Lower leg skin (tissue), 4 donors: ENCODE measurements at regions not wholly inside any gene's neighbourhood (a gene's known extent, or its start where the extent isn't known, plus 50 kb on each side); places are given as distances from the start of the nearest gene placed in this dataset.

Experiments used
- DNase-seq, 2 donors: peaks; one replicate each; pipeline ENCODE4 v3.0.0-alpha.2; 2019; ENCODE audit warnings: low spot score in 2 of 2
- H3K4me3 ChIP-seq: fragments of 200-600 bp; sonication (generic); 2 replicates; pipeline ENCODE4 v1.5.1; 2017; ENCODE audit warnings: mild to moderate bottlenecking, low read depth; ENCODE audit not compliant: poor library complexity, severe bottlenecking
- POLR2A ChIP-seq, 2 donors: fragments of 450-650 bp; IDR thresholded peaks; one replicate each; pipeline ENCODE4 v1.6.1; 2016 to 2017; ENCODE audit warnings: antibody characterized with exemption in 2 of 2, mild to moderate bottlenecking in 1 of 2, moderate library complexity in 1 of 2
- WGBS, 2 donors: methylation state at CpG; one replicate each; pipeline ENCODE4 v1.1.5; 2018; 5-methylcytosine and 5-hydroxymethylcytosine counted together
- intact Hi-C: fragments of 100-400 bp; cut with DNase I; formaldehyde crosslinking; loops from one replicate; pipeline ENCODE4 v1.15.0; 2023; ENCODE audit warnings: low total_unique reads
- TF ChIP-seq, protein P1 (sequence below), 3 donors: fragments of 450-650 bp; IDR thresholded peaks; one replicate each; pipeline ENCODE4 v1.5.1; 2016; ENCODE audit warnings: antibody characterized with exemption in 3 of 3, mild to moderate bottlenecking in 3 of 3, moderate library complexity in 2 of 3

DNA sequence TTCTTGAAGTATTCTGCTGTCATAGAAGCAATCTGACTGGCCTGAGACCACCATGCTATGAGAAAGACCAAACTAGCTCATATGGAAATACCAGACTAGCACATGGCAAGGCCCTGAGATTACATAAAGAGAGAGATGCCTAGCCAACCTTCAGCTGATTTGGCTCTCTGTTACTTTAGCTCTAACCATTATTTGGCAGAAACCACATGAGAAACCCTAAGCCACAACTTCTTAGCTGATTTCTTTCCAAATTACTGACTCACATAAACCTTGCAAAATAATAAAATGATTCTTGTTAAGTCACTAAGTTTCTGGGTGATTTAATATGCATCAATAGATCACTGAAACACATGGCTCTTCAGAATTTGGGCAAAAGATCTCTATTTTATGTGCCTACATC lies 295.0 kb upstream of the ZNF521 start:
- H3K4me3 ChIP-seq, result no peak overlapping the region
- no peak for DNase-seq
- intact Hi-C loops, result no loop called here
- TF ChIP-seq, protein P1, sequence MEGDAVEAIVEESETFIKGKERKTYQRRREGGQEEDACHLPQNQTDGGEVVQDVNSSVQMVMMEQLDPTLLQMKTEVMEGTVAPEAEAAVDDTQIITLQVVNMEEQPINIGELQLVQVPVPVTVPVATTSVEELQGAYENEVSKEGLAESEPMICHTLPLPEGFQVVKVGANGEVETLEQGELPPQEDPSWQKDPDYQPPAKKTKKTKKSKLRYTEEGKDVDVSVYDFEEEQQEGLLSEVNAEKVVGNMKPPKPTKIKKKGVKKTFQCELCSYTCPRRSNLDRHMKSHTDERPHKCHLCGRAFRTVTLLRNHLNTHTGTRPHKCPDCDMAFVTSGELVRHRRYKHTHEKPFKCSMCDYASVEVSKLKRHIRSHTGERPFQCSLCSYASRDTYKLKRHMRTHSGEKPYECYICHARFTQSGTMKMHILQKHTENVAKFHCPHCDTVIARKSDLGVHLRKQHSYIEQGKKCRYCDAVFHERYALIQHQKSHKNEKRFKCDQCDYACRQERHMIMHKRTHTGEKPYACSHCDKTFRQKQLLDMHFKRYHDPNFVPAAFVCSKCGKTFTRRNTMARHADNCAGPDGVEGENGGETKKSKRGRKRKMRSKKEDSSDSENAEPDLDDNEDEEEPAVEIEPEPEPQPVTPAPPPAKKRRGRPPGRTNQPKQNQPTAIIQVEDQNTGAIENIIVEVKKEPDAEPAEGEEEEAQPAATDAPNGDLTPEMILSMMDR (IDR thresholded peaks at IDR 0.05), result no peak
- no peak for TF ChIP-seq POLR2A (IDR thresholded peaks at IDR 0.05)

DNA sequence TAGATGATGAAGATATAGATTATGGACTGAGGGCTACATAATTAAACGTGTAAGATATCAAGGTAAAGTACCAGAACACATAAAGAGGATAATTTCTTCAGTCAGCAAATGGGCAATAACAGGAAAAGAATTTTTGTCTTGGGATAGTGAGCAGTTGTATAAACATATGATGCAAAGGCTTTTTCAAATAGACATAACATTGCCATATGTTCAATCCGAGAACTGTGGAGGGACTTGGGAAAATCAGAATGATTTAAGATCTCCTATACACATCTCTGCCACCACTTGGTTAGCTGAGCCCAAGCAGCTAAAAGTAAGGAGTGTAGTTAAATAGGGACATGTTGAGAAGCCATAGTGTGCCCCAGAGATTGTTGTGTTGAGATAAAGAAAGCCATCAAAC lies 287.6 kb upstream of the ZNF521 start:
- TF ChIP-seq, protein P1 (IDR thresholded peaks at IDR 0.05), result no peak
- TF ChIP-seq POLR2A (IDR thresholded peaks at IDR 0.05), result no peak
- no peak for DNase-seq
- intact Hi-C loops, result no loop called here
- no peak overlapping the region for H3K4me3 ChIP-seq
- WGBS, 2 donors, result 74 to 76% methylated on average over 2 of the region's 2 CpGs

DNA sequence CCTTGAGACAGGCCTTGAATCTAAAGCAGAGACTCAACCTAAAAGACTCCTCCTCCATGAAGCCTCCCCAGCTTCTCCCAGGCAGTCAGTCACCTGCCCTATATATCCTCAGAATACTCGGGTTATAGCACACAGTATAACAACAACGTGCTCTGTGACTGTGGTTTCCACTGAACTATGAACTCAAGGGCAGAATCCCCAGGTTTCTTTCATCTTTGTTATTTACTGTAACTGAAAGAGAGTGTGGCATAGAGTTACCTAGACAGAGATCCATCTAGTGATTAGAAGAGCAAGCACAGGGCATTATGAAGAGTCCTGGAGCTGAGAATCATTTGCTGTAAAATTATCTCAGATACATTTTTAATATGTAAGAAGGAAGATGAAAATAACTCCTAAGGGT lies 281.6 kb upstream of the ZNF521 start:
- TF ChIP-seq, protein P1 (IDR thresholded peaks at IDR 0.05), result no peak
- TF ChIP-seq POLR2A (IDR thresholded peaks at IDR 0.05), result no peak
- no peak overlapping the region for H3K4me3 ChIP-seq
- DNase-seq, result no peak
- 79 to 83% methylated on average over 2 of the region's 2 CpGs for WGBS, 2 donors
- intact Hi-C loops, result no loop called here

DNA sequence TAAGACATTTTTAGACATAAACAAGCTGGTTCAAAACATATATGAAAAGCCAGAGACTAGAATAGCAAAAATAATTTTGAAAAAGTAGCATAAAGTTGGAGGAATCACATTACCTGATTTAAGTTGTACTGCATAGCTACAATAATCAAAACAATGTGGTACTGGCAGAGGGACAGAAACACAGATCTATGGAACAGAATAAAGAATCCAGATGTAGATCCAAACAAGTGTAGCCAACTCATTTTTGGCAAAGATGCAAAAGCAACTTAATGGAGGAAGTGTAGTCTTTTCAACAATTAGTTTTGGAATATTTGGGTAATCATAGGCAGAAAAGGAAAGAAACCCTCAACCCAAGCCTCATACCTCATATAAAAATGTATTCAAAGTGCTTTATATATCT lies 278.7 kb upstream of the ZNF521 start:
- TF ChIP-seq, protein P1 (IDR thresholded peaks at IDR 0.05), result no peak
- no peak for TF ChIP-seq POLR2A (IDR thresholded peaks at IDR 0.05)
- DNase-seq, result no peak
- no peak overlapping the region for H3K4me3 ChIP-seq
- intact Hi-C loops, result no loop called here

DNA sequence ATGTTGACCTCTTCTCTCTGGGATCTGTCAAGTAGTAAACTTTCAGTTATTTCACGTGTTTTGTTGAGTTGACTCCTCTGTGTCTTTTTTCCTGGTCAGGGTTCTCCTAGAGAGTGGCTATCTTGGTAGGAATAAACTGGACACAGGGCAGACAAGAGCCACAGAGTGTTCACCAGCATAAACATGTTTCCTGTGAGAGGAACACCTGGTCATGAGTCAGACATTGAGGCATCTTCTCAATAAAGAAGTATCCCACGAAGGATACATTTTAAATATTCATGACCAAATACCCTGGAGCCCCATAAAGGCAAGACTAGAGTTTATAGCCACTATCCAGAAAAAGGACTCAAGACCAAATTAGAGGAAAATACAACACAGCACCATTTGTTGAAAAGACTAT lies 269.7 kb upstream of the ZNF521 start:
- TF ChIP-seq, protein P1 (IDR thresholded peaks at IDR 0.05), result no peak
- TF ChIP-seq POLR2A (IDR thresholded peaks at IDR 0.05), result no peak
- DNase-seq, result no peak
- H3K4me3 ChIP-seq, result no peak overlapping the region
- 86 to 93% methylated on average over 2 of the region's 2 CpGs for WGBS, 2 donors
- intact Hi-C loops, result no loop called here

DNA sequence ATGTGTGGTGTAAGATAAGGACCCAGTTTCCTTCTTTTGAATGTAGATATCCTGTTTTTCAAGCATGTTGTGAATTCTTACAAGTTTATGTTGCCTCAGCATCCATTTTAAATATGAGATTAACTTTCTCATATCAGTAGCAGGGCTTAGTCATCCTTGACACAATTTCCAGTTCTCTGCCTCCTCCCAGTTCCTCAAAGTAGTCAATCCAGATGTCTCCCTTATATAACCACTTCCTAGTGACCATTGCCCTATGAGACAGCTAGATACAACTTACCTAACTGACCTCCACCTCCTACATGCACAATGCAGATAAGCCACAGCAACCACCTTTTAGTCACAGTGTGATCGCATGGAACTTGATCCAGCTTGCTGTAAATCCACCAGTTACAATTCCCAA lies 269.2 kb upstream of the ZNF521 start:
- no peak overlapping the region for H3K4me3 ChIP-seq
- TF ChIP-seq POLR2A (IDR thresholded peaks at IDR 0.05), result no peak
- TF ChIP-seq, protein P1 (IDR thresholded peaks at IDR 0.05), result no peak
- 92 to 100% methylated on average over 1 of the region's 1 CpG for WGBS, 2 donors
- intact Hi-C loops, result no loop called here
- DNase-seq, result no peak
